ENCODE measurements at regions not wholly inside any gene's neighbourhood (a gene's known extent, or its start where the extent isn't known, plus 50 kb on each side); places are given as distances from the start of the nearest gene placed in this dataset.

DNA sequence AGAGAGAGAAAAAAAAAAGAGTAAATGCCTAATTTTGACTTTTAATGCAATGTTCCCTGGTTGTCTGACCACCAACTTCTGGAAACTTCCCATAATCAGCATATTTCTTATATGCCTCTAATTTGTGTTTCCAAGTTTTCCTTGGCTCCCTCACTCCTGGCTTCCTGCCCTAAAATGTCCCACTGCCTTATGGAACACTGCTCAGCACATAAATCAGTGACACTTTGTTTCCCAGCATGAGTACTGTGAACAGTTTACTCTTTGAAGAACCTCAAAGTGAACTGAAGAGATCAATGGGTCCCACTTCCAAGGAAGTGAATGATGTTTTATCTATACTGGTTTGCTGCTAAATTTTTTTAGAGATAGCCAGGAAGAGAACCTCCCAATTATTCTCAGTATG lies 271.3 kb upstream of the PRMT6 start:
- DNase-seq (ENCODE audit: low read depth, low spot score) (no peak), ATAC-seq (no peak)
- no TSS peak for BruUV-seq (replicated peaks)
- intact Hi-C loops (cut with micrococcal nuclease; ENCODE audit: unreplicated experiment) = no loop called here
- Histone ChIP-seq H3K4me3 (ENCODE audit: low read depth in 2 of 2, low read length in 2 of 2) (no peak overlapping the region), H3K4me1 (ENCODE audit: control insufficient read depth, insufficient read depth, low read length) (no peaks in the 10 kb centered on the region), H3K36me3 (ENCODE audit: control insufficient read depth, insufficient read depth, low read length) (no peaks in the 10 kb centered on the region), H3K9me3 (ENCODE audit: control insufficient read depth, insufficient read depth, low read depth, low read length) (no peaks in the 10 kb centered on the region), H3K27me3 (ENCODE audit: control insufficient read depth, insufficient read depth, low read length) (no peaks in the 10 kb centered on the region), H3K27ac (ENCODE audit: low read length) (no peak overlapping the region)
- ChIA-PET CTCF (no interaction called here), POLR2A (no interaction called here)
- TF ChIP-seq POLR2AphosphoS5 (IDR thresholded peaks at IDR 0.05; ENCODE audit: low read depth, low read length) (no peak), TCF7L2 (IDR thresholded peaks at IDR 0.05; ENCODE audit: low read depth, low read length) (no peak), SIN3A (IDR thresholded peaks at IDR 0.05; ENCODE audit: borderline replicate concordance, insufficient read depth, low read depth, low read length) (no peak)
- TF ChIP-seq, protein P1, sequence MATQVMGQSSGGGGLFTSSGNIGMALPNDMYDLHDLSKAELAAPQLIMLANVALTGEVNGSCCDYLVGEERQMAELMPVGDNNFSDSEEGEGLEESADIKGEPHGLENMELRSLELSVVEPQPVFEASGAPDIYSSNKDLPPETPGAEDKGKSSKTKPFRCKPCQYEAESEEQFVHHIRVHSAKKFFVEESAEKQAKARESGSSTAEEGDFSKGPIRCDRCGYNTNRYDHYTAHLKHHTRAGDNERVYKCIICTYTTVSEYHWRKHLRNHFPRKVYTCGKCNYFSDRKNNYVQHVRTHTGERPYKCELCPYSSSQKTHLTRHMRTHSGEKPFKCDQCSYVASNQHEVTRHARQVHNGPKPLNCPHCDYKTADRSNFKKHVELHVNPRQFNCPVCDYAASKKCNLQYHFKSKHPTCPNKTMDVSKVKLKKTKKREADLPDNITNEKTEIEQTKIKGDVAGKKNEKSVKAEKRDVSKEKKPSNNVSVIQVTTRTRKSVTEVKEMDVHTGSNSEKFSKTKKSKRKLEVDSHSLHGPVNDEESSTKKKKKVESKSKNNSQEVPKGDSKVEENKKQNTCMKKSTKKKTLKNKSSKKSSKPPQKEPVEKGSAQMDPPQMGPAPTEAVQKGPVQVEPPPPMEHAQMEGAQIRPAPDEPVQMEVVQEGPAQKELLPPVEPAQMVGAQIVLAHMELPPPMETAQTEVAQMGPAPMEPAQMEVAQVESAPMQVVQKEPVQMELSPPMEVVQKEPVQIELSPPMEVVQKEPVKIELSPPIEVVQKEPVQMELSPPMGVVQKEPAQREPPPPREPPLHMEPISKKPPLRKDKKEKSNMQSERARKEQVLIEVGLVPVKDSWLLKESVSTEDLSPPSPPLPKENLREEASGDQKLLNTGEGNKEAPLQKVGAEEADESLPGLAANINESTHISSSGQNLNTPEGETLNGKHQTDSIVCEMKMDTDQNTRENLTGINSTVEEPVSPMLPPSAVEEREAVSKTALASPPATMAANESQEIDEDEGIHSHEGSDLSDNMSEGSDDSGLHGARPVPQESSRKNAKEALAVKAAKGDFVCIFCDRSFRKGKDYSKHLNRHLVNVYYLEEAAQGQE (IDR thresholded peaks at IDR 0.05; ENCODE audit: insufficient read depth in 1 of 2, low read depth in 2 of 2, low read length in 1 of 2) = no peak
- TF ChIP-seq, protein P2, sequence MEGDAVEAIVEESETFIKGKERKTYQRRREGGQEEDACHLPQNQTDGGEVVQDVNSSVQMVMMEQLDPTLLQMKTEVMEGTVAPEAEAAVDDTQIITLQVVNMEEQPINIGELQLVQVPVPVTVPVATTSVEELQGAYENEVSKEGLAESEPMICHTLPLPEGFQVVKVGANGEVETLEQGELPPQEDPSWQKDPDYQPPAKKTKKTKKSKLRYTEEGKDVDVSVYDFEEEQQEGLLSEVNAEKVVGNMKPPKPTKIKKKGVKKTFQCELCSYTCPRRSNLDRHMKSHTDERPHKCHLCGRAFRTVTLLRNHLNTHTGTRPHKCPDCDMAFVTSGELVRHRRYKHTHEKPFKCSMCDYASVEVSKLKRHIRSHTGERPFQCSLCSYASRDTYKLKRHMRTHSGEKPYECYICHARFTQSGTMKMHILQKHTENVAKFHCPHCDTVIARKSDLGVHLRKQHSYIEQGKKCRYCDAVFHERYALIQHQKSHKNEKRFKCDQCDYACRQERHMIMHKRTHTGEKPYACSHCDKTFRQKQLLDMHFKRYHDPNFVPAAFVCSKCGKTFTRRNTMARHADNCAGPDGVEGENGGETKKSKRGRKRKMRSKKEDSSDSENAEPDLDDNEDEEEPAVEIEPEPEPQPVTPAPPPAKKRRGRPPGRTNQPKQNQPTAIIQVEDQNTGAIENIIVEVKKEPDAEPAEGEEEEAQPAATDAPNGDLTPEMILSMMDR (IDR thresholded peaks at IDR 0.05) = no peak
- in situ Hi-C loops (cut with HindIII; ENCODE audit: low pct_unique_long_range_greater_than_20kb, low sequenced_read_pairs) = no loop called here

DNA sequence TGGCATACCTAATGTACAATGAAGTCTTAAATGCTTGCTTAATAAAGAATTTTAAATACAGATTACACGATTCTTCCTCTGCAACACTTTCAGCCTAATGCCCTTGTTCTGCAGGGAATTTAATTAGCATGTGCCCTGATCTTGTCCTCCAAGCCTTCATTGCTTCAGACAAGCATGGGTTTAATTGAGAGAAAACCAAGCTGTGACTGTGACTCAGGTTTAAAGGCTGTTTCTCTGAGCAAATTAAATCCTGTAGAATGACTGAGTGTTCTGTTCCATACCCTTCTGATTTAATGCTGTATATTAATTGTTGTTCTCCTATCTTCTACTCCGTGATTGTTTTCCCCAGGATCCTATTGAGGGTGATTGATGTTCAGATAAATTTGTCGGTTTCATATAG lies 269.0 kb upstream of the PRMT6 start:
- ATAC-seq (no peak), DNase-seq (ENCODE audit: low read depth, low spot score) (no peak)
- Histone ChIP-seq H3K4me1 (ENCODE audit: control insufficient read depth, insufficient read depth, low read length) (no peaks in the 10 kb centered on the region), H3K27me3 (ENCODE audit: control insufficient read depth, insufficient read depth, low read length) (no peaks in the 10 kb centered on the region), H3K36me3 (ENCODE audit: control insufficient read depth, insufficient read depth, low read length) (no peaks in the 10 kb centered on the region), H3K27ac (ENCODE audit: low read length) (no peak overlapping the region), H3K4me3 (ENCODE audit: low read depth in 2 of 2, low read length in 2 of 2) (no peak overlapping the region), H3K9me3 (ENCODE audit: control insufficient read depth, insufficient read depth, low read depth, low read length) (no peaks in the 10 kb centered on the region)
- in situ Hi-C loops (cut with HindIII; ENCODE audit: low pct_unique_long_range_greater_than_20kb, low sequenced_read_pairs) = no loop called here
- ChIA-PET POLR2A (no interaction called here), CTCF (no interaction called here)
- intact Hi-C loops (cut with micrococcal nuclease; ENCODE audit: unreplicated experiment) = no loop called here
- TF ChIP-seq SIN3A (IDR thresholded peaks at IDR 0.05; ENCODE audit: borderline replicate concordance, insufficient read depth, low read depth, low read length) (no peak), POLR2AphosphoS5 (IDR thresholded peaks at IDR 0.05; ENCODE audit: low read depth, low read length) (no peak), TCF7L2 (IDR thresholded peaks at IDR 0.05; ENCODE audit: low read depth, low read length) (no peak)
- TF ChIP-seq, protein P2 (IDR thresholded peaks at IDR 0.05) = no peak
- TF ChIP-seq, protein P1 (IDR thresholded peaks at IDR 0.05; ENCODE audit: insufficient read depth in 1 of 2, low read depth in 2 of 2, low read length in 1 of 2) = no peak
- no TSS peak for BruUV-seq (replicated peaks)

All from Panc1 (cell line).